GM21825 (cell line): ENCODE measurements at regions not wholly inside any gene's neighbourhood (a gene's known extent, or its start where the extent isn't known, plus 50 kb on each side); places are given as distances from the start of the nearest gene placed in this dataset.
A peak's percentile ranks its signal among the peaks of the same experiment; 100 is the strongest.
"Not testable (repeated sequence)": the region's sequence is repeated elsewhere in the genome, so short reads cannot be mapped to it uniquely, and the experiment has no call there.

ENCODE experiments used
- ATAC-seq: cut with Tn5 transposase; IDR thresholded peaks from one replicate; pipeline ENCODE4 v1.9.1; 2021; ENCODE audit warnings: mild to moderate bottlenecking, moderate library complexity; ENCODE audit not compliant: unreplicated experiment

DNA sequence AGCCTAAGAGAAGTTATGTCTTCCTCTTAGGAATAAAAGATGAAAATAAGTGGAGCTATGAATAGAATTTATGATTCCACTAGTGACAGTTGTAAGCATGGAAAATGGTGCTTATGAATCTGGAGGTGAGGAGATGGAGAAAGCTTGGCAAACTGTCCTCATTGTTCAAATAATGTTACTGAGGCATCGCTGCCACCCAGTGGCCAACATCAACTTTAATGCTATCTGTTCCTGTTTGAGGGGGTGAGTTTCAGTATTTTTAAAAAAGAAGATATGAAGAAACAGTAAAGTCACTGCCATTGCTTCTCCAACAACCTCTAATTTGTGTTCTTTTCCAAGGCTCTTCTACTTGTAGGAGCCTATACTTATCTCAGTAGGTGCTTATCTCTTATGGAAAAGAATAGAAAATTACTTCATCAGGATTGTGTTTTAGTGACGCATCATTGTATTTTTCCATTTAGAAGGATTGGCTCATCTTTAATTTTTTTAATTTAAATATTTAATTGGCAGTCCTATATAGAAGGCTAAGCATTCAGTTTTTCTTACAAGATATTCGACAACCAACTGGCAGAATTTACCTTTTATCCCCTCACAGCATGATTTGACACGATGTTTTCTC, 260.4 kb upstream of the P2RY1 start:
- ATAC-seq = peak; percentile 78

DNA sequence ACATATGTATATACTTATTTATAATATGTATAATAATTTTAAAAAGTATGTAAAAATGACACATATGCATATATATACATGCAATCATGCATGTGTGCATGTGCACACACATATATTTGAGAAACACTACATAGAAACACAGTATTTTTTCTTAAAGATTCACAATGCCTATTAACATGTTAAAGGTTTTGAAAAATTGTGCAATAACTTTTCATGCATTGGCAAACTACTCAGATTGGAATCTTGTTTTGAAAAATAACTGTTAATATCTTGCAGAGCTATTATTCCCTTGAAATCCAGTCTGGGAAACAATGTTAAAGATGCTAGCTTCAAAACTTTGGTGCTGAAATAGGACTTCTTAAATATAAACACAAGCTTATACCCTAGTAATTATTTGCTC, 256.2 kb upstream of the P2RY1 start:
- ATAC-seq = no peak

DNA sequence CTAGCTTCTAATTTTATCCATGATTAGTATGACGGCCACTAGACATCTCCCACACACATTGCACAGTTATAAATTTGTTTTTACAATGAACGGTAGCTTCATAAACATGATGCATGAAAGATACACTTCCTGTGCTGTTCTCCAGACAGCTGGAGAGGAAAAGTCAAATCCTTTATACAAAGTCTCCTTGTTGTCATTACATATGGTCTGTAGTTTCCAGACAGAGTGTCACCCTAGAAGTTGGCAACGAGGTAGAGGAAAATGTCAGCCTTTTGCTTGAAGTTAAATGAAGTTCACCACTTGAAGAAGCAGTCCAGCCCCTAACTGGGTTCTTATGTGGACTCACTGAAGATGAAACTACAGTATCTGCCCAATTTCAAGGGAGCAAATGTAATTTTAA, 253.0 kb upstream of the P2RY1 start:
- no peak for ATAC-seq

DNA sequence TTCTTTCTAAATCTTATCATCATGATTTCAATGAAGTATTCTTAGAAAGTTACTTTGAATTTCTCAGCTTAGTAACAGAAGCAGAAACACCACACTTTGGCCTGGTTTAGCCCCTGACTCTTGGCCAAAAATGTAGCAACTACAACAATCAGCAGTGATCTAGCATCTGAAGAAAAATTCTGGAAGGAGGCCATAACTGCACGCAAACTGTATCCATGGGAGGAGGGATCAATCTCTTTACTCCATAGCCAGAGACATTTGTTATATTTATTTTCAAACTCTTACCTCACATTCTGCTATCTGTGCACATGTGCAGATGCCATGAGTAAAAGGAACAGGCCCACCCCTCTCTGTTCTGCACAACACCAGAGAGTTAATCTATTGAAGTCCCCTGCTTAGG, 251.0 kb upstream of the P2RY1 start:
- ATAC-seq = no peak

DNA sequence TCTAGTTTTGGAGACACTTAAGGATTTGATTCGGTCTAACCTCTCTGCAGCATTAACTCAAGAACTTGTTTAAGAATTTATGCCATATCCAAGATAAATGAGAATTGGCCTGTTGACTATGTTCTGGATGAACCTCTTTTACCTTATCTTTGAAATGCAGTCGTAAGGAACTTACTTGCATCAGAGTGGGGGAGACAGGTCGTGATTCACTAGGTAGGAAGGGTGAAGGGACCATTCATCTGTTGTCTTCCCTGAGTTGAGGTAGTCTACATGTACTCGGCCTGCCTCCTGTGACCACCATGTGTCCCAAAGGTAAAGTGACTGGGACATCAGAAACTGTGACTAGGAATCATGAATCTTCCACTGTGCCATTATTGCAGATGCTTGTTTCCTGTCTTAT, 248.0 kb upstream of the P2RY1 start:
- no peak for ATAC-seq

DNA sequence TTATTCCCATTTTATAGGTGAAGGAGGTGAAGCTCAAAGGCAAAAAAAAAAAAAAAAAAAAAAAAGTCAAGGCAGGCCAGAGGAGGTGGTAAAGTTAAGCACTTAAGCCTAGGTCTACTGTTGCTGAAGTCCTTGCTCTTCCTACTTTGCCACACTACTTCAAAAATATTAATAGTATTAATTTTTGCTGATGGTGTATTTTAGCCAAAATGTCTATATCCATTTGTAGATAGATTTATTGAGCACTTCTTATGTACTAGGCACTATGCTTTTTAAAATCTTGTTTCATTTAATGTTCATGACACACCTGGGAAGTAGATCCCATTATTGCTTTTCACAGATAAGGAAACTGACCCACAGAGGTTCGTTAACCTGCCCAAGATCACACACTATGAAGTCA, 247.1 kb upstream of the P2RY1 start:
- ATAC-seq = no peak

DNA sequence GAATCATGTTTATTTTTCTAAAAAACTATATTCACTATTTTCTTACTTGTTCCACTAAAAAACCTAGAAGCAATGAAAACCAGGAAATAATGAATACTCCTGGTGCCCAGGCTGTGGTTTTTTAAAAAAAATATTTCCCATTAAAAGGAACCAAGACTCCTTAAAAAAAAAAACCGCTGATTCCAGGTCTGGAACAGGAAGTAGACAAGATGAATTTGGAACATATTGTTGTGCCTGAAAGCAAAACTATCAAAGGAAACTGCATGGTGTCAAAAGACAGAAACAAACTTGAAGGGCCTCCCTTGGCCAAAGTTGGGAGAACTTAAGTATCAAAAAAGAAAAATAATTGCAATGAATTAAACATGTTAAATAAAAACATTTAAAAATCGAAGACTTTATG, 245.3 kb upstream of the P2RY1 start:
- ATAC-seq = no peak

DNA sequence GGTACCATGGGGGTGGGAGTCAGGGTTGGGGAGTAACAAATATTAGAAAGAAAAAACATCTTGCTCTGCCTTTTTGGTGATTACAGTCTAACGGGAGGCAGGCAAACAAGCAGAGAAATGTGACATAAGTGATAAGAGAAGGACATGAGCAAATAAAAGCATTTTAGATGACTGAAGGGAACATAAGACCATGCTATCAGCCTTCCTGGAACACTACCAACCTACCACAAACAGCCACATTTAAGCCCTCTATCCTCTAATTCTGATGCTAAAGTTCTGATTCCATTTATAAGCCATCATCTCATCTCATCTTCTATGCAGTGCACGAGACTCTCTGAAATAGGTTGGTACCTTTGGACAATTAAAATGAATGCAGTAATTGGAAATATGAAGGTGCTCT, 243.4 kb upstream of the P2RY1 start:
- no peak for ATAC-seq

DNA sequence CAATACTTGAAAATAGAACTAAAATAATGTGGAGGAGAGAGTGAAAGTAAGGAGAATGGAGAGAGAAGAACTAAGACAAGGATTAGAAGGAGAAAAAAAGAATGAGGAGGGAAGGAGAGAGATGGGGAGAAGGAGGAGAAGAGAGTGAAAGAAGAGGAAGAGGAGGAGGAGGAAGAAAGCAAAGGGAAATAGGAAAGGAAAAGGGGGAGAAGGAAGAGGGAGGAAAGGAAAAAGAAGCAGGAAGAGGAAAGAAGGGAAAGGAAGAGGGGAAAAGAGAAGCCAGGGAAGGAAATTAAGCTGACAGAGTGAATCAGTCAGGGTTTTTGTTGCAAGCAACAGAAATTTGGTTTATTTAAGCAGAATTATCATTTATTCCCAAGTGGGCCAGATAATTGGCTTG, 241.7 kb upstream of the P2RY1 start:
- ATAC-seq = no peak

DNA sequence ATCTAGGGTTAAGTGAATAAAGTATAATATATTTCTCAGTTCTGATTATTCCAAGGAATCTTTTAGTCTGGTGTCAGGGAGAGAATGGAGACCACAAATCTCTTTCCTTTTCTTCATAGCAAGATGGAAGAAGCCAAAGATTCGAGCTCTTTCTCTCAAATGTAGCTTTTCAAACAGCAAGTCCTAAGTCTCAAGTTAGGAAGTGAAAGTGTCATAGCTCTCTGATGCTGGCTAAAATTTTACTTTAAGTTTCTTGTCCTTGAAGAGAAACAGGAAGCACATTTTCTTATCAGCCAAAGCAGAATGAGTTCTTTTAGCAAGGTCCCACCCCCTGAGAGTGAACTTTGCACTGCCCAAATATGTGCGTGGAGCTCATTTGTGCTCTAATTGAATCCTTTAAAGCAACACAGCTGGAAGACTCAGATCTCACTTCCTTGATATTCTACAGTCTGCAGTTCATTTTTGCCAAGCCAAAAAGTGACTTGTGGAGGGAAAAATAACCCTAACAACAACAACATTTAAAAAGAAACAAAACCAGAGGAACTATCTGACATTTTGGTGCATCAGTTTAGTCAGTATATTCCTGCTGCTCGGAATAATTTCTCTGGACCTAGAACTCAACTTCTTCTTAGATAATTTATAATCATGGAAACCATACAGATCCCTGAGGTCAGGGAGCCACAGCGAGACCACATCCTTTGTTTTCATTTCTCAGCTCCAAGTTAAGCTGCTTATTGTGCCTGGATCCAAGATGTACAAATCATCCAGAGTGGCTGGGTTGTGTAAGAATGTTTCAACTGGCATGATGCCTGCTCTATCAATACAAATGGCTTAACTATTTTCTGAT, 238.7 kb upstream of the P2RY1 start:
- ATAC-seq = peak; percentile 99

DNA sequence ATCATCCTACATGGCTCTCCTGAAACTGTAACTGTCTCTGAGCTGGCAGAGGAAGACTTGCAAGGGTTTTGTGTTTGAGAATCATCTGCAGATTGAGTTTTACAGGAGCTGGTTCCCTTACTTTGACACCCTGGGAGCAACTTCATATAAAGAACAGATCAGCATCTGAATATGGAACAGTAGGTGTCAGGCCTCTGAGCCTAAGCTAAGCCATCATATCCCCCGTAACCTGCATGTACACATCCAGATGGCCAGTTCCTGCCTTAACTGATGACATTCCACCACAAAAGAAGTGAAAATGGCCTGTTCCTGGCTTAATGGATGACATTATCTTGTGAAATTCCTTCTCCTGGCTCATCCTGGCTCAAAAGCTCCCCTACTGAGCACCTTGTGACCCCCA, 238.1 kb upstream of the P2RY1 start:
- not testable (repeated sequence) for ATAC-seq

DNA sequence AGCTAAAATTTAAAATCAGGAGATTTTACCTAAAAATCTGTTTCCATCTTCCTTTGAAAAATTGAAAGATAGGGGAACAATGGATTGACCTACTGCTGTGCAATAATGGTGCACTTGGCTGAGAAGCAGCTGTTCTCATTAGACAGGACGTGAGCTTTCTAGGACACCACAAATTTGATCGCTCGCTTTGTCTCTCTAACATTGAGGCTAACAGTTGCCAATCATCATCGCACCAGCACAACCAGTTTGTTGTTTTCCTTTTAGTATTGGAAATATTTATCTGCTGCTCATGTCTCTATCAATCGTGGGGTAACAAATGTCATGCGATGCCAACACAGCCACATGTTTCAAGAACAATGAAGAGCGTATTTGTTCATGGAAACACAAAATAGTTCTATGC, 228.8 kb upstream of the P2RY1 start:
- no peak for ATAC-seq

DNA sequence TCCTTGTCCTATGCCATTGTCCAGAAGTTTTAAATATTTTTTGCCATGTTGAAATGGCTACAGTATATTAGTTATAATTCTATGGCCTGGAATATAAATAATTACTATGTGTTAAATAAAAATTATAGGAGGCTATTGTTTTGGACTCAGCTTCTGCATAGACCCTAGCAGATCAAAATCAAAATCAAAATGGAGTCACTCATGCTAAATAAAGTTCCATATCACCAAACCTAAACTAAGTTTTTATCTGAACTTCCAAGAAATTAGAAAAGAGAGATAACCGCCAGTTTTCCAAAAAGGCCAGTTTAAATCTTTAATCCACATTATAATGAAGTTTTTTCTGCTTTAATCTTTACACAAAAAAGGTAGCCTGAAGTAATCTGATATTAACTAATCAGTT, 227.8 kb upstream of the P2RY1 start:
- no peak for ATAC-seq

DNA sequence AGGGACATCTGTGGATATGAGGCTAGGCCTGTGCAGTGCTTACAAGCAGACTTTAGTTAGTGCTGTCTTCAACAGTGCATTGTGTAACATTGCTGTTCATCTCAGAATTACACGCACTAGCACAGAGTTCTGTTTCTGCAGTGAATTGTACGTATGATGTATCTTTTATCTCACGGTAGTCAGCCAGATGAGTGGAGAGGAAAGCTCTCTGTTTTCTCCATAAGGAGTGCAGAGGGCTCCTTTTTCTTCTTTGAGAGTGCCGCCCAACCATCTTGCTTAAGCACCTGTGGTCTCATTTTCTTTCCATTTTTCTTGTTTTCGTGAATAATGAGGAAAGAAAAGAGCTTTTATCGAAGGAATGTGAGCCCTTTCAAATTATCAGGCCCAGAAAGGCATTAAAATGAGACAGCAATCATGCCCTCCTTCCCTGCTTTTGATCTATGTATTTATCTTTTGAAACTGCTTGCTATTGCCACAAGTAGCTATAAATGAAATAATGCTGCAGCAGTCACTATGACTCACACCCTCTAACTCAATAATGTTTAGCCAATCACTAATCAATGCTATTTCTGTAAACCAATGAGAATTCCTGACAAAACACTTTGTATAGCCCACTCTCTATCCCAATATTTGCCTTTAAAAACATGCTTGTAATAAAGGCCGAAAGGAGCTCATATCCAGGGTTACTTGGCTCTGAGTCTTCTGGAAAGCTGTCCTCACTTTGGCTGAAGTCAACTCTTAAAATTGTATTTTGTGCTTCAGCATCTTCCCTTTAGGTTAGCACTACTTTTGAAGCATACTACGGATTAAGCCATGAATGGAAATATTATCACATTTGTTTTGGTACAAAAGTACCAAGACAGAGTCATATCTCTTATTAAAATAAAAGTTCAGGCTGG, 226.0 kb upstream of the P2RY1 start:
- ATAC-seq = no peak

DNA sequence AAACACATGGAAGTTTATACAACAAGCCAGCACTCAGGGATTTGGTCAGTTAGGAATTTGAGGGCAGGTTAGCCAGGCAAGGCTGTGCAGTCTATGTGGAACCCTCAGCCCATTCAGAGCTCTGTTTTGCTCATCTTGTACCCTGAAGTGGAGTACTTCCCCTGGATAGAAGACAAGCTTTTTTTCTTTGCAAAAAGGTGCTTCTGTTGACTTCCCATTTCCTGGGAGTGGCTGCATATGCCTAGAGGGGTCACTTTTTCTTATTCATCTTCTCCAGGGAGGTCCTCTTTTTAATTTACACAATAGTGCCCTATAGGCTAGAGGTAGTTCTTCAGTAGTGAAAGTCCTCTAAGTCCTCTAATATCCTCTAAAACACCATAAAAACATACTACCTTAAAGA, 225.0 kb upstream of the P2RY1 start:
- ATAC-seq = no peak

DNA sequence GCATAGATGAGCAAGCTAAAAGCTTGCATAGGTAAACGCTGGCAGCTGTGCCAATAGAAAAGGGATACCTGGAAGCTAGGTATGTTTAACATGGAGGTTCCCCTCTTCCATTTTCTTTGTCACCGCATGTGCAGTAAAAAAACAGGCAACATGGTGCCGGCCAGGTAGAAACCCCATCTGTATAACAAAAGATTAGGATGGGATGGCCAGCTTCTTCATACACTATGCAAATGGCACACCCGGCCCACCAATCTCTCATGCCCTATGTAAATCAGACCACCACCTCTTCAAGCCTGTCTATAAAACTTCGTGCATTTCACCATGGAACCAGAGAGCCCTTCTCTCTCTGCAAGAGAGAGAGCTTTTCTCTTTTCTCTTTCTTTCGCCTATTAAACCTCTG, 224.3 kb upstream of the P2RY1 start:
- no peak for ATAC-seq

DNA sequence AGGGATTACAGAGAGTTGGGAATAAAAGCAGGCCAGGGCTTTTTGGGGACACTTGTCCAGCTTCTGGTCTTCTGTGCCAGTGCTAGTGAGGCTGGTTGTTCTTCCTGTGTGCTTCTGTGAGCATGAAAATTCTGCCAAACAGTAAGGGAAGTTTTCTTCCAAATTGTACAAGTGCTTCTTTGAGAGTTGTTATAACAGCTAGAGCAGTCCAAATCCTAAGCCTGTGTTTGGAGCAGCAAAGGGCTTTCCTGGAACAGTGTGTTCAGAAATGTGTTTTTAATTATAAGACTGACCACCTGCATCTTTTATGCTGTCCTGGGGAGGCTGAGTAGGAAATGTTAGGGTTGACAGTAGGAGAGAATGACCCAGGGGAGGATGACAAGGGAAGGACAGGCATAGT, 223.0 kb upstream of the P2RY1 start:
- no peak for ATAC-seq

DNA sequence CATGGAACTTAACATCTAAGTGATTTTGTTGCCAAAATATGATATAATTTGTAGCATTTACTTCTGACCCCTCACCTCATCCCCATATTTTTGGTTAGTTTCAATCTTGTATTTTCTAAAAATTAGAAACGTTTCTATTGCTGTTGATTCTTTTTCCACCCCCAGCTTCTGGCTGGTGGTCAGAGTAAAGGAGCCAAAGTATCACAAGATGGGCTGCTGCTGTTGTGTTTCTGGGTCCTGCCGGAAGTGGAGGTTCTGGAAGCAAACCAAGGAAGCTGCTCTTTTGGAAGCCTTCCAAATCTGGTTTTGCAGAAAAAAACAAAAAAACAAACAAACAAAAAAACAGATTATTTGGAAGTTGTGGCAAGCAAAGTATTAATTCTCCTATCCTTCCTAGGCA, 221.1 kb upstream of the P2RY1 start:
- no peak for ATAC-seq

DNA sequence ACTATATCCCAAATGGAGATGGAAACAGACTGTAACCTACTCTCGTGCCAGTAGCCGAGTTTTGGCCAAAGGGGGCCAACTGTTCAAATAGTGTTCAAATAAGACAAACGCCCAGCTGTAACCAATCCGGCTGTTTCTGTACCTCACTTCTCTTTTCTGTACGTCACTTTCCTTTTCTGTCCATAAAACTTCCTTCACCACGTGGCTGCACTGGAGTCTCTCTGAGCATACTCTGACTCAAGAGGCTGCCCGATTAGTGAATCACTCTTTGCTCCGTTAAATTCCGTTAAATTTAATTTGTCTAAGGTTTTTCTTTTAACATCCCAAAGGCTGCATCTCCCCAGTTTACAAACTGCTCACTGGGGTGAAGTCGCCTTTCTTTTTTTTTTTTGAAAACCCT, 219.2 kb upstream of the P2RY1 start:
- ATAC-seq = no peak

DNA sequence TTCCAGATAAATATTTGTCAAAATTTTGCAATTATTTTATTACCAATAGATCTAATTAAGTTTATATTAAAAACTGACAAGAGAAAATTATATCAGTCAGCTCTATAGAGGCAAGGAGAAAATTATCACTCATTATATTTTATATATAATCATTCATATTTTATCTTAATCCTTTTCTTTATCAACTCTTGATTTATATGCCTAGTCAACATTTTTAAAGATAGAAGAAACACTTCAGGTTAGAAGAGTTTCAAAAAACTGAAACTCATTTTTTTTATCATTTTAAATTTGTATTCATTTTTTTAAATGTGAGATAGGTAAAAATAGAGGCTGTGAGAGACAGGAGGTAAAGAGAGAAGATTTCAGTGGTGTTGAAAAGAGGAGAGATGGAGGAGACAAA, 217.3 kb upstream of the P2RY1 start:
- no peak for ATAC-seq

DNA sequence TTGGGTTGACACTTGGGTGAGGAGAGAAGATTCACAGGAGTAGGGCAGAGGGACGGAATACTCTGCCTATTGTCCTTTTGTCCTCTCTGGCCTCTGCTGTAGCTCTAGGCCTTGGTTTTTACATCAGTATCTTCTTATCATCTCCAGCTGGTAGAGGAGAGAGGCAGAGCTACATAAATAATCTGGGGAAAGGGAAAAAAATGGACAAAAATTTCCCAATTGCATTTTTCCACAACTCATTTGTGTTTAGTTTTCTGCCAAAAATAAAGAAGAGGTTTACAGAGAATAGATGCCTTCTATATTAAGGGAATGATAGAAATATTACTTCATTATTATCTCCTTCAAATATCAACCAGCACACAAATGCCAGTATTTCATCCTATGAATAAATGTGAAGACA, 216.4 kb upstream of the P2RY1 start:
- no peak for ATAC-seq

DNA sequence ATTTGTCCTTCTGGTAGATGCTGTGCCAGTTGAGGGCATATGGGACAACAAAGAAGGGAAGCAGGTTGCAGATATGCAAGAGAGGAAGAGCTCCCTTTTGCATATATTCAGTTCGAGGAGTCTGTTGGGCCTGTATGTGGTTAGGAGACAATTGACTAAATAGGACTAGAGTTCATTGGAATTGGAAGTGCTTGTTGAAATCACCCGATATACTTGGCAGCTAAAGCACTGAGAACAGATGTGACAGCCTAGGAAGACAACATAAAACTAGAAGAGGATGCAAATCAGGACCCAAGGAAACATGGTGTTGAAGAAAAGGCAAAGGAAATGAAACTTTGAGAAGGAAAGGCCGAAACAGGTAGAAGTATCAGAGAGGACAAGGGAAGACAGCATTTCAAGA, 215.2 kb upstream of the P2RY1 start:
- no peak for ATAC-seq
